ENCODE measurements at regions not wholly inside any gene's neighbourhood (a gene's known extent, or its start where the extent isn't known, plus 50 kb on each side); places are given as distances from the start of the nearest gene placed in this dataset.

- no peak for DNase-seq (ENCODE audit: low read depth)
These were observed 379.1 kb downstream of the SUCLA2 start for GRCh38 chr13:47621931-47622330.

GRCh38 chr13:47611664-47612288, 389.3 kb downstream of the SUCLA2 start:
- DNase-seq (ENCODE audit: low read depth) = no peak

GRCh38 chr13:47610687-47611086, 390.4 kb downstream of the SUCLA2 start:
- DNase-seq (ENCODE audit: low read depth) = no peak

- DNase-seq (ENCODE audit: low read depth) = no peak
These were observed 397.7 kb downstream of the SUCLA2 start for GRCh38 chr13:47603365-47603764.

GRCh38 chr13:47598340-47598911, 402.6 kb downstream of the SUCLA2 start:
- DNase-seq (ENCODE audit: low read depth) = no peak

- DNase-seq (ENCODE audit: low read depth) = no peak
These were observed 406.2 kb downstream of the SUCLA2 start for GRCh38 chr13:47594833-47595232.

GRCh38 chr13:47592256-47592655, 408.8 kb downstream of the SUCLA2 start:
- DNase-seq (ENCODE audit: low read depth) = no peak

GRCh38 chr13:47588676-47589075, 412.4 kb downstream of the SUCLA2 start:
- DNase-seq (ENCODE audit: low read depth) = no peak

- no peak for DNase-seq (ENCODE audit: low read depth)
These were observed 428.7 kb downstream of the SUCLA2 start for GRCh38 chr13:47572375-47572774.

- DNase-seq (ENCODE audit: low read depth) = no peak
These were observed 437.0 kb downstream of the SUCLA2 start for GRCh38 chr13:47564041-47564440.

GRCh38 chr13:47556703-47557102, 444.4 kb downstream of the SUCLA2 start:
- DNase-seq (ENCODE audit: low read depth) = no peak

- no peak for DNase-seq (ENCODE audit: low read depth)
These were observed 445.8 kb downstream of the SUCLA2 start for GRCh38 chr13:47555235-47555634.

GRCh38 chr13:47553329-47553977, 447.6 kb downstream of the SUCLA2 start:
- no peak for DNase-seq (ENCODE audit: low read depth)

- DNase-seq (ENCODE audit: low read depth) = no peak
These were observed 451.8 kb downstream of the SUCLA2 start for GRCh38 chr13:47549219-47549752.

GRCh38 chr13:47548294-47548840, 452.7 kb downstream of the SUCLA2 start:
- no peak for DNase-seq (ENCODE audit: low read depth)

- DNase-seq (ENCODE audit: low read depth) = no peak
These were observed 454.5 kb downstream of the SUCLA2 start for GRCh38 chr13:47546391-47547225.

- DNase-seq (ENCODE audit: low read depth) = no peak
These were observed 455.7 kb downstream of the SUCLA2 start for GRCh38 chr13:47545201-47546024.

GRCh38 chr13:47539317-47539716, 461.8 kb downstream of the SUCLA2 start:
- DNase-seq (ENCODE audit: low read depth) = no peak

GRCh38 chr13:47523771-47524170, 477.3 kb downstream of the SUCLA2 start:
- DNase-seq (ENCODE audit: low read depth) = no peak

GRCh38 chr13:47521890-47522487, 479.1 kb downstream of the SUCLA2 start:
- DNase-seq (ENCODE audit: low read depth) = no peak

- DNase-seq (ENCODE audit: low read depth) = no peak
These were observed 481.4 kb downstream of the SUCLA2 start for GRCh38 chr13:47519626-47520025.
